ENCODE measurements at regions not wholly inside any gene's neighbourhood (a gene's known extent, or its start where the extent isn't known, plus 50 kb on each side); places are given as distances from the start of the nearest gene placed in this dataset.

- H3K27ac Mint-ChIP-seq, result no peak overlapping the region
- POLR2A ChIA-PET, result no interaction called here
- DNase-seq (ENCODE audit: low spot score), result no peak
- no peak overlapping the region for H3K4me3 Mint-ChIP-seq
- ATAC-seq, result no peak
- H3K4me1 Mint-ChIP-seq, result no peaks in the 10 kb centered on the region
- no peaks in the 10 kb centered on the region for H3K36me3 Mint-ChIP-seq
- H3K9me3 Mint-ChIP-seq, result no peaks in the 10 kb centered on the region
- CTCF ChIA-PET, result no interaction called here
- no peaks in the 10 kb centered on the region; the same call in 1 of the 2 replicates for H3K27me3 Mint-ChIP-seq (ENCODE audit: low read depth)
- no peak for TF ChIP-seq PREB (CRISPR knock-in tag; IDR thresholded peaks at IDR 0.05; ENCODE audit: borderline replicate concordance)
- no peak for TF ChIP-seq ATF1 (CRISPR knock-in tag; IDR thresholded peaks at IDR 0.05)
- no peak for TF ChIP-seq ZNF512 (CRISPR knock-in tag; IDR thresholded peaks at IDR 0.05; ENCODE audit: borderline replicate concordance)
- TF ChIP-seq, protein P1, sequence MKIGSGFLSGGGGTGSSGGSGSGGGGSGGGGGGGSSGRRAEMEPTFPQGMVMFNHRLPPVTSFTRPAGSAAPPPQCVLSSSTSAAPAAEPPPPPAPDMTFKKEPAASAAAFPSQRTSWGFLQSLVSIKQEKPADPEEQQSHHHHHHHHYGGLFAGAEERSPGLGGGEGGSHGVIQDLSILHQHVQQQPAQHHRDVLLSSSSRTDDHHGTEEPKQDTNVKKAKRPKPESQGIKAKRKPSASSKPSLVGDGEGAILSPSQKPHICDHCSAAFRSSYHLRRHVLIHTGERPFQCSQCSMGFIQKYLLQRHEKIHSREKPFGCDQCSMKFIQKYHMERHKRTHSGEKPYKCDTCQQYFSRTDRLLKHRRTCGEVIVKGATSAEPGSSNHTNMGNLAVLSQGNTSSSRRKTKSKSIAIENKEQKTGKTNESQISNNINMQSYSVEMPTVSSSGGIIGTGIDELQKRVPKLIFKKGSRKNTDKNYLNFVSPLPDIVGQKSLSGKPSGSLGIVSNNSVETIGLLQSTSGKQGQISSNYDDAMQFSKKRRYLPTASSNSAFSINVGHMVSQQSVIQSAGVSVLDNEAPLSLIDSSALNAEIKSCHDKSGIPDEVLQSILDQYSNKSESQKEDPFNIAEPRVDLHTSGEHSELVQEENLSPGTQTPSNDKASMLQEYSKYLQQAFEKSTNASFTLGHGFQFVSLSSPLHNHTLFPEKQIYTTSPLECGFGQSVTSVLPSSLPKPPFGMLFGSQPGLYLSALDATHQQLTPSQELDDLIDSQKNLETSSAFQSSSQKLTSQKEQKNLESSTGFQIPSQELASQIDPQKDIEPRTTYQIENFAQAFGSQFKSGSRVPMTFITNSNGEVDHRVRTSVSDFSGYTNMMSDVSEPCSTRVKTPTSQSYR (CRISPR knock-in tag; IDR thresholded peaks at IDR 0.05), result no peak
- TF ChIP-seq ZNF138 (CRISPR knock-in tag; conservative IDR thresholded peaks at IDR 0.05), result no peak
- no peak for TF ChIP-seq AFF4 (CRISPR knock-in tag; IDR thresholded peaks at IDR 0.05; ENCODE audit: borderline replicate concordance)
- TF ChIP-seq NFE2L1 (CRISPR knock-in tag; IDR thresholded peaks at IDR 0.05), result no peak
- no peak for TF ChIP-seq FOXP1 (CRISPR knock-in tag; IDR thresholded peaks at IDR 0.05; ENCODE audit: borderline replicate concordance)
Measured at GRCh38 chr9:119792242-119792641, 423.0 kb upstream of the BRINP1 start.

DNA sequence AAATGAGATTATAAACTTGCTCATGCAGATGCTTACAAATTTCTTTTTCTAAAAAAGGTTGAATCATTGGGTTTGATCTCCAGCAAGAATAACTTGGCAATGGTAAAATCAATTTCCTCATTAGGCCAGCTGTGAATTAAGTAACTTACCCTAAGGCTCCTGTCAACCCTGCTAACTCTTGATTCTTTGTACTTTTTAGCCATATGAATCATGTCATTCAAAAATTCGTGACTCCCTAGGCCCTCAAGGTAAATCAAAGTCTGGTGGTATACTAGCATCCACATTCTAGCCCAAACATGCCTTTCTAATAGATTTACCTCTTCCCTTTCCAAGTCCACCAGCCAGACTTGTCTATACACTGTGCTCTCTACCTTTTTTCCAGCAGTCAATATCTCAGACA, 420.8 kb upstream of the BRINP1 start:
- no peaks in the 10 kb centered on the region for H3K4me1 Mint-ChIP-seq
- ChIA-PET CTCF (interaction anchor here (1.5 kb wide), 1 partner anchor 234 kb away, joined by 3 read pairs; no protein-coding TSS in a partner anchor), POLR2A (no interaction called here)
- DNase-seq (ENCODE audit: low spot score), result no peak
- no peaks in the 10 kb centered on the region for H3K36me3 Mint-ChIP-seq
- no peak for TF ChIP-seq AFF4 (CRISPR knock-in tag; IDR thresholded peaks at IDR 0.05; ENCODE audit: borderline replicate concordance)
- no peak for TF ChIP-seq CREM (CRISPR knock-in tag; IDR thresholded peaks at IDR 0.05)
- TF ChIP-seq IRF2 (CRISPR knock-in tag; IDR thresholded peaks at IDR 0.05; ENCODE audit: borderline replicate concordance, low read depth), result no peak
- no peaks in the 10 kb centered on the region for H3K9me3 Mint-ChIP-seq
- ATAC-seq, result no peak
- H3K27me3 Mint-ChIP-seq (ENCODE audit: low read depth), result no peaks in the 10 kb centered on the region; the same call in 1 of the 2 replicates
- H3K4me3 Mint-ChIP-seq, result no peak overlapping the region
- no peak overlapping the region for H3K27ac Mint-ChIP-seq
